Keratinocyte (primary cell): ENCODE measurements at regions not wholly inside any gene's neighbourhood (a gene's known extent, or its start where the extent isn't known, plus 50 kb on each side); places are given as distances from the start of the nearest gene placed in this dataset.

ENCODE experiments used
- CTCF ChIP-seq, 3 experiments: IDR thresholded peaks in 1 of 3; conservative IDR thresholded peaks in 1 of 3; optimal IDR thresholded peaks in 1 of 3; 2 replicates in 2 of 3; 3 replicates in 1 of 3; pipeline versions ENCODE3 to v1.5.1; 2011; ENCODE audit warnings: low read length in 3 of 3, mild to moderate bottlenecking in 3 of 3, moderate library complexity in 2 of 3, control low read depth in 1 of 3, inconsistent platforms in 1 of 3; ENCODE audit not compliant: insufficient read depth in 2 of 3; ENCODE audit errors: extremely low read depth in 1 of 3
- EZH2 ChIP-seq: IDR thresholded peaks from one replicate; pipeline ENCODE4 v1.6.1; 2012; ENCODE audit warnings: inconsistent platforms, mild to moderate bottlenecking, low read length, moderate library complexity

DNA sequence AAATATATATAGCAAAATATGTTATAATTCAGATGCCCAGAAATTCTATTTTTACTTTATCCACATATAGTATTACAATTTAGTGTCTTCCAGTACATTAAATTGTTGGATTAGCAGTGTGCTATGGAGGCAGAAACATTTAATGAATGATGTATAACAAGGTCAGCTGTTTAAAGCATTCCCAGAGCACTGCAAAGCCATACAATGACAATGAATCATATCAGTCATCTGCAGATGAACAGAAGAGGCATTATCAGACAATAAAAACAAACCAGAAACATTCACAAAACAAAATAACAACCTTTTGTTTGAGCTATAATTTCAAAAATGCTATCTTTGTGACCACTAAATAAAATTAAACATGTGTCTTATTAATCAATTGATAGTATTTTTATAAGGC, 524.2 kb downstream of the FAT4 start:
- TF ChIP-seq CTCF (optimal IDR thresholded peaks at IDR 0.05 in 1 of 3, IDR thresholded peaks at IDR 0.05 in 1 of 3, conservative IDR thresholded peaks at IDR 0.05 in 1 of 3; ENCODE audit: extremely low read depth in 1 of 3, insufficient read depth in 2 of 3, low read length in 3 of 3) (no peak), EZH2 (no peak)
